Hematopoietic multipotent progenitor cell treated with erythropoietin and hydrocortisone succinate and interleukin-3 and kit ligand, for 15 days (in vitro differentiated cells): ENCODE measurements at regions not wholly inside any gene's neighbourhood (a gene's known extent, or its start where the extent isn't known, plus 50 kb on each side); places are given as distances from the start of the nearest gene placed in this dataset.
"Not testable (repeated sequence)": the region's sequence is repeated elsewhere in the genome, so short reads cannot be mapped to it uniquely, and the experiment has no call there.

Experiments
- DNase-seq: peaks from one replicate; pipeline ENCODE4 v3.0.0-alpha.2; 2015; ENCODE audit warnings: low spot score

GRCh38 chr21:35470522-35470921 is 421.4 kb upstream of the RUNX1 start:
- no peak for DNase-seq

DNA sequence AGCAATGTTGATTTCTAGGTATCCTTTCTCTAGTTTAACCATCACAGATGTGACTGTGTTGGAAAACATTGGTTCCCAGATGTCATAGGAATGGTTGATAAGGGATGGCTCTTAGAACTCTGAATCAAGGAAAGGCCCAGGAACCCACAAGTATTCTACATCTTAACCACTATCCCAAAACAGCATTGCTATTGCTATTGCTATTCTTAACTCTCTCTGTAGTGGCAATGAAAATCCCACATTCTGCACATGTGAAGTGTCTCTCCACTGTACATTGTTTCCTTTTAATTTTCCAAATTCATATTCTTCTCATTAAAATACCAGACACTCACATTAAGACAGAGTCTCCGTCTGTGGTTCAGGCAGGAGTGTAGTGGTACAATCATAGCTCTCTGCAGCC is 420.4 kb upstream of the RUNX1 start:
- no peak for DNase-seq

GRCh38 chr21:35468991-35469390 is 419.9 kb upstream of the RUNX1 start:
- no peak for DNase-seq

GRCh38 chr21:35467566-35467965 is 418.5 kb upstream of the RUNX1 start:
- no peak for DNase-seq

DNA sequence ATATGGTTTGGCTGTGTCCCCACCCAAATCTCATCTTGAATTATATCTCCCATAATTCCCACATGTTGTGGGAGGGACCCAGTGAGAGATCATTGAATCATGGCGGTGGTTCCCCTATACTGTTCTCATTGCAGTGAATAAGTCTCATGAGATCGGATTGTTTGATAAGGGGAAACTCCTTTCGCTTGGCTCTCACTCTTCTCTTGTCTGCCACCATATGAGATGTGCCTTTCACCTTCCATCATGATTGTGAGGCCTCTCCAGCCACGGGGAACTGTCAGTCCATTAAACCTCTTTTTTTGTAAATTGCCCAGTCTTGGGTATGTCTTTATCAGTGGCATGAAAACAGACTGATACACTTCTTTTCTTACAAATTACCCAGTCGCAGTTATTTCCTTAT is 417.6 kb upstream of the RUNX1 start:
- DNase-seq: not testable (repeated sequence)

DNA sequence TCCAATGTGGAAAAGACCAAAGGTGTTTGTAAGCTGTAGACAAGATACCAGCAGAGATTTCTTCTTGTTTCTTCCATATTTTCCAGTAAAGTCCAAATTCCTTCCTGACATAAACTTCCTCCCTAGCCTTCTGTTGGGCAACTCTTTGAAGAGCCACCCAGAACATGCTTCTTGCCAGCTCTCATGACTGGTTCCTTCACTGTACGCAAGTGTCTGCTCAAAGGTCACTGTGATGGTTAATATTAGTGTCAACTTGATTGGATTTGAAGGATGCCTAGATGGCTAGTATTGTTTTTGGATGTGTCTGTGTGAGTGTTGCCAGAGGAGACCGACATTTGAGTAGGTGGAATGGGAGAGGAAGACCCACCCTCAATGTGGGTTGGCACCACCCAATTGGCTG is 416.6 kb upstream of the RUNX1 start:
- DNase-seq: no peak

DNA sequence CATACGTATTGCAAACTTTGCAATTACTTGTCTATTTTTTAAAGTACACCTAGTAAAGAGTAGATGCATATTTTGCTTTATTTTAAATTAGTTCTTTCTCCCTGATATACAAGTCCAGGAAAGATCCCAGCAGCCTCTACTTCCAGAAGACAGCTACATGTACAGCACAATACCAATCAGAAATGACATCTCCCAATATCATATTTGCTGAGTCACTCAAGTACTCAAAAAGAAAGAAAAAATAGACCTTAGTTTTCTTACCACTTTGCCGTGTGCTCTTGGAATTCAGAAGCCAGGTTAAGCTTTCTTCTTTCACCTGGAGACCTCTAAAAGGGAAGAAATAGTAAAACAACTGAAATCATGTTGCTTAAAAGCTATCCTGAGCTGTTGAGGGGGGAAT is 412.6 kb upstream of the RUNX1 start:
- no peak for DNase-seq

DNA sequence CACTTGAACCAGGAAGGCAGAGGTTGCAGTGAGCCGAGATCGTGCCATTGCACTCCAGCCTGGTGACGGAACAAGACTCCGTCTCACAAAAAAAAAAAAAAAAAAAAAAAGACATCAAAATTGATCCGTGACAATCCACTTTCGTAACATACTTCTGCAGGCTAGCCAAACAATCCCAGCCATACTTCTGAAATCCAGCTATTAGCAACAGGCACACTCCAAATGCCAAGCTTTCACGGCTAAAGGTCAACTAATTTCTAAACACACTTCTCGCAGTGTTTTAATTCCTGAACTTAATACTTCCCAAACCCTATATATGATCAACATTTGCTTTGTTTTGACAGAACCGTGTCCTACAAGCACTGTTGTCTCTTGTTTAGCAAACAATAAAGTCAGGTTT is 411.3 kb upstream of the RUNX1 start:
- no peak for DNase-seq

DNA sequence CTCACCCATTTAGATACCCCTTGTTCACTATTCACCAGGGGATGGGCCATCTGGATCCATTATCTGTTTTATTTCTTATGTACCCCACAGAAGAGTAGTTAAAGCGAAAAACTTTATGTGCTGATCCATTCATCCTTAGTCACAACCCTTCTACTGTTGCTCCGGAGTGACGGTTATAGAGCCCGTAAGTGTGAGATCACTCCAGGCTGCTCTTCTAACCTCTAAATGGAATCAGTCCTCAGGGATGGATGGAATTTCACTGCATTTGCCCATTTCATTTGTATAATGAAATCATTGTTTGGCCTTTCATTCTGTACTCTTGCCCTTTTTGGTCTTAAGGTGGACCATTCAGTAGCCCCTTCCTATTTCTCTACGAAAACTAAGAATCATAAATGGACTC is 409.3 kb upstream of the RUNX1 start:
- DNase-seq: no peak

- no peak for DNase-seq
Measured at GRCh38 chr21:35457097-35457804, 408.1 kb upstream of the RUNX1 start.

DNA sequence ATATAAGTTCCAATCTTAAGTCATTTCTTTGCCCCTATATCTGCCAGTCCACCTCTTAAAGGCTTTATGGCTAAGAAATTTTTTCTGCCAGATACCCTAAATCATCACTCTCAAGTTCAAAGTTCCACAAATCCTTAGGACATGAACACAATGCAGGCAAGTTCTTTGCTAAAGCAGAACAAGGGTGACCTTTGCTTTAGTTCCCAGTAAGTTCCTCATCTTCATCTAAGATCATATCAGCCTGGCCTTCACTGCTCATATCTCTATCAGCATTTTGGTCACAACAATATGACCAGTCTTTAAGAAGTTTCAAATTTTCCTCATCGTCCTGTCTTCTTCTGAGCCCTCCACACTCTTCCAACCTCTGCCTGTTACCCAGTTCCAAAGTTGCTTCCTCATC is 402.2 kb upstream of the RUNX1 start:
- DNase-seq: no peak

- no peak for DNase-seq
Measured at GRCh38 chr21:35450830-35451229, 401.7 kb upstream of the RUNX1 start.

GRCh38 chr21:35449846-35450245 is 400.7 kb upstream of the RUNX1 start:
- no peak for DNase-seq

GRCh38 chr21:35448876-35449599 is 399.9 kb upstream of the RUNX1 start:
- DNase-seq: no peak

GRCh38 chr21:35444391-35444790 is 395.3 kb upstream of the RUNX1 start:
- no peak for DNase-seq

GRCh38 chr21:35441868-35442582 is 392.9 kb upstream of the RUNX1 start:
- no peak for DNase-seq

DNA sequence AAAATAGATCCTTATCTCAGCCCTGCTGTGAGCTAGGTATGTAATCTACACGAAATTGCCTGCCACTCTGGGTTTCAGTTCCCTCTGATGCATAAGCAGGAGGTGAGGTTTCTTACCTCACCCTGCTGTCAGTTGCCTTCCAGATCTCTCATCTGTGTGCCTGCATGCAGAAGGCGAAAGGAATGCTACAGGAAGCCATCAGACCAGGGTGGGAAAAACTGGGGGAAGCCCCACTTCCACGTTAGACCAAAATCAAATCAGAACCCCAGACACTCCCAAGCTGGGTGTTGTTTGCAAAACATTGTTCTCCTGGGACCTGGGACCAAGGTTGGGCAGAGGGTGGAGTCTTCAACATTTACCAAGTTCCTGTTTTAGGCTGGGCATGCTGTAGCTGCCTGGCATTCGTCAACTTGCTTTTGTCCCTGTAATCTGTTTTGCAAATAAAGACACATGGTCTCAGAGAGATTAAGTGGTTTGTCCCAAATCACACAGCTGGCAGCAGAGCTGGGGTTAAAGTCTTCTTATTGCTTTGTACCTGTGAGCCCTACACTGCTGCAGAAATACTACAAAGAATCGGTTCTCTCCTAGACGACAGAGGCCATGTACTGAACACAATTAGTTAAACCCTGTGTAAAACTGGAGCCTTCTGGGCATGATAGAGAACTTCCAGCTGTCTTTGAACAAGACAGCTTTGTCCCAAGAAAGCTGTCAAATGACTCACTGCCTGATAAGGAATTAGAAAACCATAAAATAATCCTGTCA is 389.7 kb upstream of the RUNX1 start:
- DNase-seq: no peak

GRCh38 chr21:35437941-35438340 is 388.8 kb upstream of the RUNX1 start:
- no peak for DNase-seq

GRCh38 chr21:35436899-35437298 is 387.8 kb upstream of the RUNX1 start:
- no peak for DNase-seq

GRCh38 chr21:35432601-35433000 is 383.5 kb upstream of the RUNX1 start:
- DNase-seq: not testable (repeated sequence)

DNA sequence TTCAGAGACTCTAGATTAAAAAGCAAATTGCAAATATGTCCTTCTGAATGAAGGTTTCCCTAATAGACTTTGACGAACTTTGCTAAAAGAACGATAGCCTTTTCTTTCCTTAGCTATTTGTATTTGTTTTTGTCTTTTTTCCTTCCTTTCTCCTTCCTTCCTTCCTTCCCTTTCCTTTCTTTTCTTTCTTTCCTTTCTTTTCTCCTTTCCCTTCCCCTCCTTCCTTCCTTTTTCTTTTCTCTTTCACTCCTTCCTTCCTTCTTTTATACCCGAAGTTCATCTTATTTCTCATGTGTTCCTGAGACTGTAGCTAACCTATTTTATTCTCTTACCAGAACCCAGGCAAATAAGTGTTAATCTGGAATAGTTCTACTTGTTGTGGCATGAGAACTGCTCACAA is 381.2 kb upstream of the RUNX1 start:
- no peak for DNase-seq

DNA sequence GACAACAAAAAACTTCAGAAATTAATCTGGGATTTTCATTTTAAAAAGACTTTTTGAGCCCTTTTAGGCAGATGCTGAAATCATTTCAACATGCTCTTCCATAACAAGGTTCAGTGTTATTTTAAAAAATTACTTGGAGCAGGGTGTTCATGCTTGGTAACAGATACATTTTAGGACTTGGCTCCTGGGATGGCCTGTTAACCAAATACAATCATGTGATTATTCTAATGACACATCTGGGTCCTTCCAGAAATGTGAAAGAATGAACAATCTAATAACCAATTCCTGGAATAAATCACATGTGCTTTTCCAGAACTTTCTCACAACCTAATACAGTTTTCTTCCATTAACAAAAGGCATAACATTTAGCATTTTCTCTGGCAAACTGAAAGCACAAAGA is 379.8 kb upstream of the RUNX1 start:
- no peak for DNase-seq
